EL (cell line): ENCODE measurements at regions not wholly inside any gene's neighbourhood (a gene's known extent, or its start where the extent isn't known, plus 50 kb on each side); places are given as distances from the start of the nearest gene placed in this dataset.
A peak's percentile ranks its signal among the peaks of the same experiment; 100 is the strongest.
"Not testable (repeated sequence)": the region's sequence is repeated elsewhere in the genome, so short reads cannot be mapped to it uniquely, and the experiment has no call there.

Experiments used
- DNase-seq: peaks from one replicate; pipeline ENCODE4 v3.0.0-alpha.2; 2016

GRCh38 chr6:153373869-153374268 is 242.8 kb upstream of the RGS17 start:
- no peak for DNase-seq

- DNase-seq, result no peak
Measured at GRCh38 chr6:153368131-153368530, 237.0 kb upstream of the RGS17 start.

- DNase-seq, result no peak
Measured at GRCh38 chr6:153367021-153367420, 235.9 kb upstream of the RGS17 start.

- DNase-seq, result no peak
Measured at GRCh38 chr6:153357391-153357790, 226.3 kb upstream of the RGS17 start.

- no peak for DNase-seq
Measured at GRCh38 chr6:153340568-153340967, 209.5 kb upstream of the RGS17 start.

- no peak for DNase-seq
Measured at GRCh38 chr6:153334121-153334520, 203.0 kb upstream of the RGS17 start.

- not testable (repeated sequence) for DNase-seq
Measured at GRCh38 chr6:153331221-153331620, 200.1 kb upstream of the RGS17 start.

- DNase-seq, result no peak
Measured at GRCh38 chr6:153328194-153328593, 197.1 kb upstream of the RGS17 start.

- no peak for DNase-seq
Measured at GRCh38 chr6:153325661-153326060, 194.6 kb upstream of the RGS17 start.

GRCh38 chr6:153312634-153313033 is 181.6 kb upstream of the RGS17 start:
- peak; percentile 25 for DNase-seq

- DNase-seq, result no peak
Measured at GRCh38 chr6:153309651-153310050, 178.6 kb upstream of the RGS17 start.

- no peak for DNase-seq
Measured at GRCh38 chr6:153302133-153302532, 171.1 kb upstream of the RGS17 start.

GRCh38 chr6:153301602-153302001 is 170.5 kb upstream of the RGS17 start:
- no peak for DNase-seq

- DNase-seq, result not testable (repeated sequence)
Measured at GRCh38 chr6:153282456-153282855, 151.4 kb upstream of the RGS17 start.

- DNase-seq, result no peak
Measured at GRCh38 chr6:153275997-153276396, 144.9 kb upstream of the RGS17 start.

GRCh38 chr6:153272201-153272980 is 141.3 kb upstream of the RGS17 start:
- no peak for DNase-seq

GRCh38 chr6:153263489-153263888 is 132.4 kb upstream of the RGS17 start:
- DNase-seq, result no peak

- no peak for DNase-seq
Measured at GRCh38 chr6:153251326-153251725, 120.2 kb upstream of the RGS17 start.

GRCh38 chr6:153237670-153238069 is 106.6 kb upstream of the RGS17 start:
- DNase-seq, result no peak

GRCh38 chr6:153231048-153231646 is 100.1 kb upstream of the RGS17 start:
- peak; percentile 37 for DNase-seq

GRCh38 chr6:153218184-153218792 is 87.2 kb upstream of the RGS17 start:
- no peak for DNase-seq

GRCh38 chr6:153216789-153217188 is 85.7 kb upstream of the RGS17 start:
- no peak for DNase-seq

- DNase-seq, result no peak
Measured at GRCh38 chr6:153215242-153215641, 84.2 kb upstream of the RGS17 start.

GRCh38 chr6:153214436-153214835 is 83.4 kb upstream of the RGS17 start:
- DNase-seq, result no peak
